DND-41 (cell line): ENCODE measurements at regions not wholly inside any gene's neighbourhood (a gene's known extent, or its start where the extent isn't known, plus 50 kb on each side); places are given as distances from the start of the nearest gene placed in this dataset.

ENCODE experiments used
- CTCF ChIP-seq: IDR thresholded peaks from 2 replicates; pipeline ENCODE4 v1.5.1; 2012; ENCODE audit warnings: borderline replicate concordance, low read length, moderate library complexity, mild to moderate bottlenecking; ENCODE audit not compliant: poor library complexity, severe bottlenecking; ENCODE audit errors: extremely low read depth
- EZH2 ChIP-seq: IDR thresholded peaks from 3 replicates; pipeline ENCODE4 v1.6.1; 2012; ENCODE audit warnings: borderline replicate concordance, low read depth, mild to moderate bottlenecking, moderate library complexity, low read length, inconsistent platforms; ENCODE audit not compliant: severe bottlenecking

- no peak for TF ChIP-seq CTCF
- no peak for TF ChIP-seq EZH2
Observed at GRCh38 chr13:26468265-26468801, 89.2 kb upstream of the WASF3 start.
